HFF-Myc (cell line): ENCODE measurements at regions not wholly inside any gene's neighbourhood (a gene's known extent, or its start where the extent isn't known, plus 50 kb on each side); places are given as distances from the start of the nearest gene placed in this dataset.

Source experiments
- DNase-seq: peaks from one replicate; pipeline ENCODE4 v3.0.0-alpha.2; 2011; ENCODE audit warnings: low read depth; ENCODE audit errors: extremely low read depth
- H3K4me3 ChIP-seq: replicated peaks from 2 replicates; pipeline ENCODE4 v1.5.1; 2011; ENCODE audit warnings: low read depth, mild to moderate bottlenecking, control low read depth, low read length
- TF ChIP-seq, protein P1 (sequence below): IDR thresholded peaks from 2 replicates; pipeline ENCODE4 v1.5.1; 2012; ENCODE audit warnings: mild to moderate bottlenecking, low read depth, low read length, control low read depth; ENCODE audit errors: missing control alignments

DNA sequence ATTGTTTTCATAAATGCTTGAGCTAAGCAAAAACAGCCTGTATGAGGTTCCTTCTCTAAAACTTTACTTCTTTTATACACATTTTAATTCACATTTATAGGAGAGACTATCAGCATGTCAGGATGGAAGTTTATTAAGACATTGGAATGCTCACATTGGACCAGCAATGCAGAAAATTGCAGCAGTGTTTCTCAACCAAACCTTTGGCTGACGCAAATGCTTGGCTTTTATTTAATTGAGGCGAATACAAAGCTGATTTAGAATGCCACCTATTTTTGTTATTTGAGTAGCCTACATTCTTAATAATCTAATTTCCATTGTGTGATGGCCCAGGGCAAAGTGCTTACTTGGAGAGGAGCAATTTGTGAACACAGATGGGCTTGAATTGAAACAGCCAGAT, 283.2 kb downstream of the ARL4A start:
- no peak for DNase-seq
- no peak overlapping the region for H3K4me3 ChIP-seq
- TF ChIP-seq, protein P1, sequence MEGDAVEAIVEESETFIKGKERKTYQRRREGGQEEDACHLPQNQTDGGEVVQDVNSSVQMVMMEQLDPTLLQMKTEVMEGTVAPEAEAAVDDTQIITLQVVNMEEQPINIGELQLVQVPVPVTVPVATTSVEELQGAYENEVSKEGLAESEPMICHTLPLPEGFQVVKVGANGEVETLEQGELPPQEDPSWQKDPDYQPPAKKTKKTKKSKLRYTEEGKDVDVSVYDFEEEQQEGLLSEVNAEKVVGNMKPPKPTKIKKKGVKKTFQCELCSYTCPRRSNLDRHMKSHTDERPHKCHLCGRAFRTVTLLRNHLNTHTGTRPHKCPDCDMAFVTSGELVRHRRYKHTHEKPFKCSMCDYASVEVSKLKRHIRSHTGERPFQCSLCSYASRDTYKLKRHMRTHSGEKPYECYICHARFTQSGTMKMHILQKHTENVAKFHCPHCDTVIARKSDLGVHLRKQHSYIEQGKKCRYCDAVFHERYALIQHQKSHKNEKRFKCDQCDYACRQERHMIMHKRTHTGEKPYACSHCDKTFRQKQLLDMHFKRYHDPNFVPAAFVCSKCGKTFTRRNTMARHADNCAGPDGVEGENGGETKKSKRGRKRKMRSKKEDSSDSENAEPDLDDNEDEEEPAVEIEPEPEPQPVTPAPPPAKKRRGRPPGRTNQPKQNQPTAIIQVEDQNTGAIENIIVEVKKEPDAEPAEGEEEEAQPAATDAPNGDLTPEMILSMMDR, result no peak

- no peak for DNase-seq
- TF ChIP-seq, protein P1, result no peak
- no peak overlapping the region for H3K4me3 ChIP-seq
Measured at GRCh38 chr7:12974451-12975166, 287.2 kb downstream of the ARL4A start.

- no peak overlapping the region for H3K4me3 ChIP-seq
- TF ChIP-seq, protein P1, result no peak
- no peak for DNase-seq
Measured at GRCh38 chr7:12975412-12975811, 288.0 kb downstream of the ARL4A start.

GRCh38 chr7:12979181-12979580, 291.7 kb downstream of the ARL4A start:
- TF ChIP-seq, protein P1, result no peak
- DNase-seq, result no peak
- no peak overlapping the region for H3K4me3 ChIP-seq

DNA sequence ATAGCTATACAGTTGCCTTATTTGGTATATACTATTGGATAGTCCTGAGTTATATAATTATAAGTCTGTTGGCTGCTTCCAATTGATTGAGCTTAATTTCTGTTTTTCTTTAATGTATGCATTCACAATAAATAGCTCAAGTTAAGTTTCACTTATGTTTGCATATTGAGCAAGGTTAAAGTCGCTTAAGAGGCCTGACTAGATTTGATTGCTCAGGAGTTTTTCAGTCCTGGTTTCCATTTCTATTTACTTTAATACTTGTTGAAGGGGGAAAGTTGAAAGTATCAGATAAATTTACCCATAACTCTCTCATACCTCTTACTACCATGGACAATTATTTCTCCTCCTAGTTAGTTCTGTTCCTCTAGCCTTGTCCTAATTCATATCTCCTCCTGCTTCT, 294.7 kb downstream of the ARL4A start:
- DNase-seq, result no peak
- no peak overlapping the region for H3K4me3 ChIP-seq
- TF ChIP-seq, protein P1, result no peak

DNA sequence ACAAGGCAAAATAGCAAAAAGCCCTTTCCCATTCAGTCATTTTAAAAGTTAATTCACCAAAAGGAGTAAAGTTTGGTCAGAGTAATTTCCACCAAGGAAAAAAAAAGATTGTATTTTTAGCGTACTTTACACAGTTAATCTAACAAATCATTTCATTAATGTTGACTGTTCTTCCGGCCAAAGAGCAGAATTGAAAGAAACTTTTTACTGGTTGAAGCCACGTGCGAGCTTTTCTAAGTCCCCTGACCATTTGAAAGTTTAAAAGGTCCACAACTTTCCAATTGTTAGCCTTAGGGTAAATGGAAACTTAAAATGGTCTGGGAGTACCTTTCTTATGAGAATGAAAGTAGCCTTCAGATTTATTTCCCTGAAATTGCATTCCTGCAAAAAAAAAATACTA, 296.7 kb downstream of the ARL4A start:
- no peak overlapping the region for H3K4me3 ChIP-seq
- DNase-seq, result no peak
- TF ChIP-seq, protein P1, result no peak

- TF ChIP-seq, protein P1, result no peak
- DNase-seq, result no peak
- no peak overlapping the region for H3K4me3 ChIP-seq
Measured at GRCh38 chr7:12985228-12985627, 297.8 kb downstream of the ARL4A start.
